HepG2 (cell line): ENCODE measurements at regions not wholly inside any gene's neighbourhood (a gene's known extent, or its start where the extent isn't known, plus 50 kb on each side); places are given as distances from the start of the nearest gene placed in this dataset.

ENCODE experiments used
- GZF1 ChIP-seq: sonication (generic); formaldehyde crosslinking; IDR thresholded peaks from 2 replicates; pipeline ENCODE4 v1.5.1; 2020; ENCODE audit warnings: mild to moderate bottlenecking, missing genetic modification reagents
- ZNF552 ChIP-seq: sonication (generic); formaldehyde crosslinking; IDR thresholded peaks from 2 replicates; pipeline ENCODE4 v1.9.0; 2022; ENCODE audit warnings: missing genetic modification reagents, mild to moderate bottlenecking, borderline replicate concordance
- ZNF761 ChIP-seq: sonication (generic); formaldehyde crosslinking; conservative IDR thresholded peaks from 2 replicates; pipeline ENCODE4 v1.4.0; 2020; ENCODE audit warnings: mild to moderate bottlenecking, missing genetic modification reagents
- TF ChIP-seq, protein P1 (sequence below): sonication (generic); formaldehyde crosslinking; IDR thresholded peaks from 2 replicates; pipeline ENCODE4 v1.4.0; 2020; ENCODE audit warnings: missing genetic modification reagents, borderline replicate concordance
- TF ChIP-seq, protein P2 (sequence below): sonication (generic); formaldehyde crosslinking; IDR thresholded peaks from 2 replicates; pipeline ENCODE4 v1.4.0; 2020; ENCODE audit warnings: mild to moderate bottlenecking, missing genetic modification reagents
- TF ChIP-seq, protein P3 (sequence below): sonication (generic); formaldehyde crosslinking; conservative IDR thresholded peaks from 2 replicates; pipeline ENCODE4 v1.5.0; 2020; ENCODE audit warnings: missing genetic modification reagents
- TF ChIP-seq, protein P4 (sequence below): sonication (generic); formaldehyde crosslinking; IDR thresholded peaks from 2 replicates; pipeline ENCODE4 v1.4.0; 2020; ENCODE audit warnings: missing genetic modification reagents, low read depth, mild to moderate bottlenecking, borderline replicate concordance

DNA sequence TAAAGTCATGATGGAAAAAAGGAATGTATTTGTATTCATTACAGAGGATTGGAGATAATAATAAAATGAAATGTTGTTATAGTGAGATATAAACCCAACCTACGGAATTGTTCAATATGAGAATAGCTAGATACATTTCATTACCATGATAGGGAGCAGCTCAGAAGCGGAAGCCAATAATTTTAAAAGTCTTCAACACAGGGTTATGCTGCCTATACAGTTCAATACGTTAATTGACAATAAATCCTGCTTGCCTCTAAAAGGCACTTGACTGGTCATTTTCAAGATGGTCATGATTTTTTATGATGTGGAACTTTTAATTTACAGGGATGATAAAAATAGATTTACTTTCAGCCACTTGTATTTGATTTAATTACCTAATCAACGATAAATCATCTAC lies 506.8 kb downstream of the TMEM114 start (continued):
- no peak for TF ChIP-seq ZNF552 (CRISPR knock-in tag)
- no peak for TF ChIP-seq GZF1
- TF ChIP-seq, protein P1, sequence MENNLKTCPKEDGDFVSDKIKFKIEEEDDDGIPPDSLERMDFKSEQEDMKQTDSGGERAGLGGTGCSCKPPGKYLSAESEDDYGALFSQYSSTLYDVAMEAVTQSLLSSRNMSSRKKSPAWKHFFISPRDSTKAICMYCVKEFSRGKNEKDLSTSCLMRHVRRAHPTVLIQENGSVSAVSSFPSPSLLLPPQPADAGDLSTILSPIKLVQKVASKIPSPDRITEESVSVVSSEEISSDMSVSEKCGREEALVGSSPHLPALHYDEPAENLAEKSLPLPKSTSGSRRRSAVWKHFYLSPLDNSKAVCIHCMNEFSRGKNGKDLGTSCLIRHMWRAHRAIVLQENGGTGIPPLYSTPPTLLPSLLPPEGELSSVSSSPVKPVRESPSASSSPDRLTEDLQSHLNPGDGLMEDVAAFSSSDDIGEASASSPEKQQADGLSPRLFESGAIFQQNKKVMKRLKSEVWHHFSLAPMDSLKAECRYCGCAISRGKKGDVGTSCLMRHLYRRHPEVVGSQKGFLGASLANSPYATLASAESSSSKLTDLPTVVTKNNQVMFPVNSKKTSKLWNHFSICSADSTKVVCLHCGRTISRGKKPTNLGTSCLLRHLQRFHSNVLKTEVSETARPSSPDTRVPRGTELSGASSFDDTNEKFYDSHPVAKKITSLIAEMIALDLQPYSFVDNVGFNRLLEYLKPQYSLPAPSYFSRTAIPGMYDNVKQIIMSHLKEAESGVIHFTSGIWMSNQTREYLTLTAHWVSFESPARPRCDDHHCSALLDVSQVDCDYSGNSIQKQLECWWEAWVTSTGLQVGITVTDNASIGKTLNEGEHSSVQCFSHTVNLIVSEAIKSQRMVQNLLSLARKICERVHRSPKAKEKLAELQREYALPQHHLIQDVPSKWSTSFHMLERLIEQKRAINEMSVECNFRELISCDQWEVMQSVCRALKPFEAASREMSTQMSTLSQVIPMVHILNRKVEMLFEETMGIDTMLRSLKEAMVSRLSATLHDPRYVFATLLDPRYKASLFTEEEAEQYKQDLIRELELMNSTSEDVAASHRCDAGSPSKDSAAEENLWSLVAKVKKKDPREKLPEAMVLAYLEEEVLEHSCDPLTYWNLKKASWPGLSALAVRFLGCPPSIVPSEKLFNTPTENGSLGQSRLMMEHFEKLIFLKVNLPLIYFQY = no peak
- TF ChIP-seq, protein P2, sequence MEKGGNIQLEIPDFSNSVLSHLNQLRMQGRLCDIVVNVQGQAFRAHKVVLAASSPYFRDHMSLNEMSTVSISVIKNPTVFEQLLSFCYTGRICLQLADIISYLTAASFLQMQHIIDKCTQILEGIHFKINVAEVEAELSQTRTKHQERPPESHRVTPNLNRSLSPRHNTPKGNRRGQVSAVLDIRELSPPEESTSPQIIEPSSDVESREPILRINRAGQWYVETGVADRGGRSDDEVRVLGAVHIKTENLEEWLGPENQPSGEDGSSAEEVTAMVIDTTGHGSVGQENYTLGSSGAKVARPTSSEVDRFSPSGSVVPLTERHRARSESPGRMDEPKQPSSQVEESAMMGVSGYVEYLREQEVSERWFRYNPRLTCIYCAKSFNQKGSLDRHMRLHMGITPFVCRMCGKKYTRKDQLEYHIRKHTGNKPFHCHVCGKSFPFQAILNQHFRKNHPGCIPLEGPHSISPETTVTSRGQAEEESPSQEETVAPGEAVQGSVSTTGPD = no peak
- TF ChIP-seq, protein P3, sequence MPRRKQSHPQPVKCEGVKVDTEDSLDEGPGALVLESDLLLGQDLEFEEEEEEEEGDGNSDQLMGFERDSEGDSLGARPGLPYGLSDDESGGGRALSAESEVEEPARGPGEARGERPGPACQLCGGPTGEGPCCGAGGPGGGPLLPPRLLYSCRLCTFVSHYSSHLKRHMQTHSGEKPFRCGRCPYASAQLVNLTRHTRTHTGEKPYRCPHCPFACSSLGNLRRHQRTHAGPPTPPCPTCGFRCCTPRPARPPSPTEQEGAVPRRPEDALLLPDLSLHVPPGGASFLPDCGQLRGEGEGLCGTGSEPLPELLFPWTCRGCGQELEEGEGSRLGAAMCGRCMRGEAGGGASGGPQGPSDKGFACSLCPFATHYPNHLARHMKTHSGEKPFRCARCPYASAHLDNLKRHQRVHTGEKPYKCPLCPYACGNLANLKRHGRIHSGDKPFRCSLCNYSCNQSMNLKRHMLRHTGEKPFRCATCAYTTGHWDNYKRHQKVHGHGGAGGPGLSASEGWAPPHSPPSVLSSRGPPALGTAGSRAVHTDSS = no peak
- TF ChIP-seq, protein P4, sequence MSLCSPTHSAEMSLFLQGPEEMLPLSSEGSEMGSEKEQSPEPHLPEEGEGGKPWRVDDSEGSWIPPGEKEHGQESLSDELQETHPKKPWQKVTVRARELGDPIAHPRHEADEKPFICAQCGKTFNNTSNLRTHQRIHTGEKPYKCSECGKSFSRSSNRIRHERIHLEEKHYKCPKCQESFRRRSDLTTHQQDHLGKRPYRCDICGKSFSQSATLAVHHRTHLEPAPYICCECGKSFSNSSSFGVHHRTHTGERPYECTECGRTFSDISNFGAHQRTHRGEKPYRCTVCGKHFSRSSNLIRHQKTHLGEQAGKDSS (CRISPR knock-in tag) = no peak
- TF ChIP-seq ZNF761 = no peak
- TF ChIP-seq, all 625 proteins: peak for 0
